ENCODE measurements at regions not wholly inside any gene's neighbourhood (a gene's known extent, or its start where the extent isn't known, plus 50 kb on each side); places are given as distances from the start of the nearest gene placed in this dataset.
"Not testable (repeated sequence)": the region's sequence is repeated elsewhere in the genome, so short reads cannot be mapped to it uniquely, and the experiment has no call there.

DNA sequence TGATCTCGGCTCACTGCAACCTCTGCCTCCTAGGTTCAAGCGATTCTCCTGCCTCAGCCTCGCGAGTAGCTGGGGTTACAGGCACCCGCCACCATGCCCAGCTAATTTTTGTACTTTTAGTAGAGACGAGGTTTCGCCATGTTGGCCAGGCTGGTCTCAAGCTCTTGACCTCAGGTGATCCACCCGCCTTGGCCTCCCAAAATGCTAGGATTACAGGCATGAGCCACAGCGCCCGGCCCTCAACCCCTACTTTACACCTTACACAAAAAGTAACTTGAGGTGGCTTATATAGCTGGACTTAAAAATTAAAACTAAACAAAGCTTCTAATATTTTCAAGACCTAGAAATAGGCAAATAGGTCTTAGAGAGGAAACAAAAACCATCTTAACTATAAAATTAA lies 524.0 kb upstream of the FAM174A start:
- TF ChIP-seq CTCF, POLR2A (IDR thresholded peaks at IDR 0.05): not testable (repeated sequence)
